AG04450 (cell line): ENCODE measurements at regions not wholly inside any gene's neighbourhood (a gene's known extent, or its start where the extent isn't known, plus 50 kb on each side); places are given as distances from the start of the nearest gene placed in this dataset.
"Not testable (repeated sequence)": the region's sequence is repeated elsewhere in the genome, so short reads cannot be mapped to it uniquely, and the experiment has no call there.

Experiments used
- CTCF ChIA-PET: fragments of 300-600, 350-600 bp; formaldehyde crosslinking; extraction: SDS; loops from one replicate; lab custom pipeline; 2022; ENCODE audit warnings: antibody characterized with exemption, inconsistent platforms; lab: Charles Lee
- POLR2A ChIA-PET: fragments of 350-600 bp; formaldehyde crosslinking; extraction: SDS; loops from one replicate; lab custom pipeline; 2021; ENCODE audit warnings: antibody characterized with exemption, inconsistent platforms; lab: Yijun Ruan, JAX
- DNase-seq: peaks from one replicate; pipeline ENCODE4 v3.0.0-alpha.2; 2011; ENCODE audit warnings: low read depth, low spot score
- H3K27ac ChIP-seq: one replicate; pipeline ENCODE4 v1.5.1; 2012; ENCODE audit warnings: low read depth, low read length, control low read depth
- H3K27me3 ChIP-seq: one replicate; pipeline ENCODE4 v1.6.0; 2012; ENCODE audit warnings: low read length; ENCODE audit not compliant: control insufficient read depth, insufficient read depth
- H3K4me3 ChIP-seq: 2 replicates; pipeline ENCODE4 v1.5.1; 2011; ENCODE audit warnings: mild to moderate bottlenecking, low read depth, low read length, control low read depth
- H3K9me3 ChIP-seq: 2 replicates; pipeline ENCODE4 v1.5.1; 2012; ENCODE audit warnings: low read length; ENCODE audit not compliant: control insufficient read depth, insufficient read depth
- TF ChIP-seq, protein P1 (sequence below): IDR thresholded peaks from 2 replicates; pipeline ENCODE4 v1.5.1; 2011; ENCODE audit warnings: low read depth, low read length, control low read depth, inconsistent platforms

DNA sequence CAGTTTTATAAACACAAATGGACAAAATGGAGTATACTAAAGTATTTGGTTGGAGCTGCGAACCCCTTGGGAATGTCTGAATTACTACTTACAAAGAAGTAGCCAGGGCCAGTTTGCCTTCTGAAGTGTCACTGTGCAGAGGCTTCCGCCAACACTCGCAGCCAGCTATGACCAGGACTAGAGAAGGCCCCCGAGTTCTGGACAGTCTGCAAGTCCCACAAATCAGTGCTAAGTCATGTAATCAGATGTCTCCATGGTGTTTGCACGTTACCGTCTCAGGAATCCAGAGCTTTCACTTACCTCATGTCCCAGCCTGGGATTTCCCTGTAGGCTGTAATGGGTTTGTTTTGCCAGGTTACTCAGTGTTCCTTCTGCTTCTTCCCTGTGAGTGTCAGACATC is 106.6 kb upstream of the SPAG17 start:
- no peak for DNase-seq
- H3K27ac ChIP-seq, result no peak overlapping the region
- ChIA-PET CTCF (no interaction called here), POLR2A (no interaction called here)
- H3K4me3 ChIP-seq, result no peak overlapping the region
- H3K27me3 ChIP-seq, result no peaks in the 10 kb centered on the region
- TF ChIP-seq, protein P1, sequence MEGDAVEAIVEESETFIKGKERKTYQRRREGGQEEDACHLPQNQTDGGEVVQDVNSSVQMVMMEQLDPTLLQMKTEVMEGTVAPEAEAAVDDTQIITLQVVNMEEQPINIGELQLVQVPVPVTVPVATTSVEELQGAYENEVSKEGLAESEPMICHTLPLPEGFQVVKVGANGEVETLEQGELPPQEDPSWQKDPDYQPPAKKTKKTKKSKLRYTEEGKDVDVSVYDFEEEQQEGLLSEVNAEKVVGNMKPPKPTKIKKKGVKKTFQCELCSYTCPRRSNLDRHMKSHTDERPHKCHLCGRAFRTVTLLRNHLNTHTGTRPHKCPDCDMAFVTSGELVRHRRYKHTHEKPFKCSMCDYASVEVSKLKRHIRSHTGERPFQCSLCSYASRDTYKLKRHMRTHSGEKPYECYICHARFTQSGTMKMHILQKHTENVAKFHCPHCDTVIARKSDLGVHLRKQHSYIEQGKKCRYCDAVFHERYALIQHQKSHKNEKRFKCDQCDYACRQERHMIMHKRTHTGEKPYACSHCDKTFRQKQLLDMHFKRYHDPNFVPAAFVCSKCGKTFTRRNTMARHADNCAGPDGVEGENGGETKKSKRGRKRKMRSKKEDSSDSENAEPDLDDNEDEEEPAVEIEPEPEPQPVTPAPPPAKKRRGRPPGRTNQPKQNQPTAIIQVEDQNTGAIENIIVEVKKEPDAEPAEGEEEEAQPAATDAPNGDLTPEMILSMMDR, result no peak
- no peaks in the 10 kb centered on the region for H3K9me3 ChIP-seq

DNA sequence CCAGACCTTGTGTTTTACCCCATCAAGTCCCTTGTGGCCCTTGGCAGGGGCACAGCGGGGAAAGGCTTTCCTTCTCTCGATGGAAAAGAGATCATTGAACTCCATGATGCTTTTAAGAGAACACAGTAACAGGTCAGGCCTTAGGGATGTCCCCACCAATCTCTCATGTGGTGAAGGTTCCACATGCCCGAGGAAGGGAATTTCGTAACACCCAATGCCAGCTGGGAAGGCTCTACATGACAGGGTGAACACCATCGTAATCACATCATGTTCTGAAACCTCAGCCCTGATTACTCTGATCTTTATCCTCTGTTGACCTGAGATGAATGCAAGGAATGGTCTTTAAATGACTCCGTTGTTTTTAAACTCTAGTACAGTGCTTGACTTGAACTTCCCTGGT is 105.5 kb upstream of the SPAG17 start:
- CTCF ChIA-PET, result no interaction called here
- TF ChIP-seq, protein P1, result no peak
- no peaks in the 10 kb centered on the region for H3K9me3 ChIP-seq
- POLR2A ChIA-PET, result no interaction called here
- H3K4me3 ChIP-seq, result no peak overlapping the region
- no peak for DNase-seq
- no peaks in the 10 kb centered on the region for H3K27me3 ChIP-seq
- no peak overlapping the region for H3K27ac ChIP-seq

DNA sequence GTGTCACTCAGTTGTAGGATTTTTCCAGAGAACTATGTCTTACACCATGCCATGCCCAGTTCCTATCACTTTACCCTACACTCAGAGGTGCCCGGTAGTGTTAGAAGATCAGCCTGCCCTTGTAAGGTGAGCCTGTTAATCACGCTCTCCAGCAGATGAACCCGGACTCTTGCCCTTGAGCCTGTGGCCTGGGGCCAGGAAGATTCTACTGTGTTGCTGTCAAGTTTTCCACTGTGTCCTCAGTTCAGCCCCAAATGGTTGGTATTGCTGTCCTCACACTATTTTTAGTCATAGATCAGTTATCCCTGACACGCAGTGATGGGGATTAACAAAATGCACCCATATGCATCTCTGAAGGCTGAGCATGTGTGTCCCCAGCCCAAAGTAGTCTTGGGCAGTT is 105.0 kb upstream of the SPAG17 start:
- no peaks in the 10 kb centered on the region for H3K9me3 ChIP-seq
- CTCF ChIA-PET, result no interaction called here
- no peaks in the 10 kb centered on the region for H3K27me3 ChIP-seq
- H3K27ac ChIP-seq, result no peak overlapping the region
- TF ChIP-seq, protein P1, result no peak
- POLR2A ChIA-PET, result no interaction called here
- no peak overlapping the region for H3K4me3 ChIP-seq
- no peak for DNase-seq

DNA sequence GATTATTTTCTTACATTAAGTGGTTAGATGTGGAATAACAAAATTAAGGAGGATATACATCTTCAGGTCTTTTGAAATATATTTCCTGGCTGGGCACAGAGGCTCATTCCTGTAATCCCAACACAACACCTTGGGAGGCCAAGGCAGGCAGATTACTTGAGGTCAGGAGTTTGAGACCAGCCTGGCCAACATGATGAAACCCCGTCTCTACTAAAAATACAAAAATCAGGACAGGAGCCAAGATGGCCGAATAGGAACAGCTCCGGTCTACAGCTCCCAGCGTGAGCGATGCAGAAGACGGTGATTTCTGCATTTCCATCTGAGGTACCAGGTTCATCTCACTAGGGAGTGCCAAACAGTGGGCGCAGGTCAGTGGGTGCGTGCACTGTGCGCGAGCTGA is 95.6 kb upstream of the SPAG17 start:
- CTCF ChIA-PET, H3K4me3 ChIP-seq, H3K9me3 ChIP-seq, POLR2A ChIA-PET, DNase-seq, H3K27me3 ChIP-seq, H3K27ac ChIP-seq: not testable (repeated sequence)

DNA sequence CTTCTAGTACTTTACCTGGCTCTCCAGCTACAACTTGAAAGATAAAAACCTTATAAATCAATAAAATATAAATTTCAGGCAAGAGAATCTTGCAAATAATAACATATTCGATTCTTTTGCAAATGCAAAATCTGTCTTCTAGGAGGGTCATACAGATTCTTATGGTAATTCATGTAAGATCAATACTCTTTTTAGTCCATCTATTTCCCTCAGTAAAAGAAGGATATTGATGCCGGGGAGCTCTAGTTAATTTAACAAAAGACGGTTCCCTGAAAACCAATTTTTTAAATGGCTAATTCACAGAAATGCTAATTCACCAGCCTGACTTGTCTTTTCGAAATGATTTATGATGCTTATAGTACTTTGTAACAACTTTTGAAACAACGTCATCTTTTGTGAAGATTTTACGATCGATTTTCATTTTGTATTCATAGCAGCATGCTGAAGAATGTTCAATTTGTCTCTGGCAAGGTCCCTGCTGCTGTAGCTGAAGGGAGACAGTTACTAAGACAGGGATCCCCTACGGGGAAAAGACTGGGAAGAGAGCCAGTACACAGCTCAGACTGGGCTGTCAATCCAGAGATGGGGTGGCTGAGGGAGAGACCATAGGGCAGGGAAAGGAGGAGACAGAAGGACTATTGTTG is 90.6 kb upstream of the SPAG17 start:
- Histone ChIP-seq H3K4me3 (no peak overlapping the region), H3K9me3 (no peaks in the 10 kb centered on the region), H3K27me3 (no peaks in the 10 kb centered on the region), H3K27ac (no peak overlapping the region)
- DNase-seq, result no peak
- ChIA-PET POLR2A (no interaction called here), CTCF (no interaction called here)
- TF ChIP-seq, protein P1, result no peak
